Neural crest cell (in vitro differentiated cells): ENCODE measurements at regions not wholly inside any gene's neighbourhood (a gene's known extent, or its start where the extent isn't known, plus 50 kb on each side); places are given as distances from the start of the nearest gene placed in this dataset.
A peak's percentile ranks its signal among the peaks of the same experiment; 100 is the strongest.

ENCODE experiments used
- DNase-seq: peaks from one replicate; pipeline ENCODE4 v3.0.0; 2021; ENCODE audit warnings: low read depth, mixed read lengths, low spot score
- H3K27ac Mint-ChIP-seq: one replicate; pipeline ENCODE4 v1.8.0; 2021; ENCODE audit warnings: mild to moderate bottlenecking, mixed read lengths; ENCODE audit not compliant: unreplicated experiment
- H3K27me3 Mint-ChIP-seq: 2 replicates; pipeline ENCODE4 v1.8.0; 2021; ENCODE audit warnings: low read depth, mild to moderate bottlenecking, mixed read lengths
- H3K36me3 Mint-ChIP-seq: 2 replicates; pipeline ENCODE4 v1.8.0; 2021; ENCODE audit warnings: low read depth, mild to moderate bottlenecking, mixed read lengths
- H3K4me1 Mint-ChIP-seq: 2 replicates; pipeline ENCODE4 v1.8.0; 2021; ENCODE audit warnings: mixed read lengths
- H3K4me3 Mint-ChIP-seq: one replicate; pipeline ENCODE4 v1.8.0; 2021; ENCODE audit warnings: mild to moderate bottlenecking, mixed read lengths
- H3K9me3 Mint-ChIP-seq: 2 replicates; pipeline ENCODE4 v1.8.0; 2021; ENCODE audit warnings: mixed read lengths
- TF ChIP-seq, protein P1 (sequence below): fragments of 200-600 bp; sonication (generic); conservative IDR thresholded peaks from 2 replicates; pipeline ENCODE4 v1.5.0; 2021; ENCODE audit warnings: antibody characterized with exemption, mild to moderate bottlenecking

- no peak for DNase-seq
- TF ChIP-seq, protein P1, sequence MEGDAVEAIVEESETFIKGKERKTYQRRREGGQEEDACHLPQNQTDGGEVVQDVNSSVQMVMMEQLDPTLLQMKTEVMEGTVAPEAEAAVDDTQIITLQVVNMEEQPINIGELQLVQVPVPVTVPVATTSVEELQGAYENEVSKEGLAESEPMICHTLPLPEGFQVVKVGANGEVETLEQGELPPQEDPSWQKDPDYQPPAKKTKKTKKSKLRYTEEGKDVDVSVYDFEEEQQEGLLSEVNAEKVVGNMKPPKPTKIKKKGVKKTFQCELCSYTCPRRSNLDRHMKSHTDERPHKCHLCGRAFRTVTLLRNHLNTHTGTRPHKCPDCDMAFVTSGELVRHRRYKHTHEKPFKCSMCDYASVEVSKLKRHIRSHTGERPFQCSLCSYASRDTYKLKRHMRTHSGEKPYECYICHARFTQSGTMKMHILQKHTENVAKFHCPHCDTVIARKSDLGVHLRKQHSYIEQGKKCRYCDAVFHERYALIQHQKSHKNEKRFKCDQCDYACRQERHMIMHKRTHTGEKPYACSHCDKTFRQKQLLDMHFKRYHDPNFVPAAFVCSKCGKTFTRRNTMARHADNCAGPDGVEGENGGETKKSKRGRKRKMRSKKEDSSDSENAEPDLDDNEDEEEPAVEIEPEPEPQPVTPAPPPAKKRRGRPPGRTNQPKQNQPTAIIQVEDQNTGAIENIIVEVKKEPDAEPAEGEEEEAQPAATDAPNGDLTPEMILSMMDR: no peak
- H3K4me3 Mint-ChIP-seq: no peak overlapping the region
- H3K36me3 Mint-ChIP-seq: no peaks in the 10 kb centered on the region
- peaks cover 5% of the 10 kb centered on the region for H3K4me1 Mint-ChIP-seq
- peaks cover 6% of the 10 kb centered on the region for H3K9me3 Mint-ChIP-seq
- H3K27ac Mint-ChIP-seq: peak overlapping the region; percentile 58
- H3K27me3 Mint-ChIP-seq: no peaks in the 10 kb centered on the region
These were observed 229.3 kb upstream of the ZSWIM2 start for GRCh38 chr2:187078297-187078696.

DNA sequence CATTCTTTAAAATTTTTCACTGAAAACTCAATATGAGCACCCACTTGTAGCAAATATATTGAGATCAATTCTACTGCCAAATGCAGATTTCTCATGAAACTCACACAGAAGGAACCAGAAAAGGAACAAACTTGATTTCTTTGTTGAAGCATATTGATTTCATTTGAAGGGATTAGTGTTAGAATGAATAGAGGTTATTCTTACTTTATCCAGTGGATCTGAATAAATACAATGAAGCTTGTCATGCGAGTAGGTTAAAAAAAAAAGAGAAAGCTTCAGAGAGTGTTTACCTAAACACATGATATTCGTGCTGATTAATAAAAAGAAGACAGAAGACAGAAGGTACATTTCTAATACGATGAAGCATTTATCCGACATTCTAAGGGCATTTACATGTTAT lies 226.7 kb upstream of the ZSWIM2 start:
- peaks cover 5% of the 10 kb centered on the region for H3K4me1 Mint-ChIP-seq
- H3K27ac Mint-ChIP-seq: no peak overlapping the region
- peaks cover 6% of the 10 kb centered on the region for H3K9me3 Mint-ChIP-seq
- H3K27me3 Mint-ChIP-seq: no peaks in the 10 kb centered on the region
- DNase-seq: no peak
- no peaks in the 10 kb centered on the region for H3K36me3 Mint-ChIP-seq
- H3K4me3 Mint-ChIP-seq: no peak overlapping the region
- TF ChIP-seq, protein P1: no peak

DNA sequence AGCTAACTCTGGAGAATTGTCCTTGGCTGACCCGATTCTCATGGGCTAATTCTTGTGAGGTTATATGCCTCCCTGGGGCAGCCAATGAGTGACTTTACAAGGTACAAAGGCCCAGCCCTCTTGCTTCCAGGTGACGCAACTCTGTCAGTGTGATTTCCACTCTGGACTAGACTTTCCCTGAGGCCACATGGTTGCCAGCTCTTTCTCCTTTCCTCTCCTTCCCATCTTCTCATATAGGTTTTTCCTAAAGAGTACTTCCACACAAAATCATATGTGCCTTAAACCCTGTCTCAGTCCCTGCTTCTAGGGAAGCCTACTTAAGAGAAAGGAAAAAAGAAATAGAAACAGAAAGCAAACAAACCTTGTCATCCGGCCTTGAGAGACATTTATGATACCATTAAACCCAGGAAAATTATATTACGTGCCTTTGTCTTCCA lies 226.2 kb upstream of the ZSWIM2 start:
- no peaks in the 10 kb centered on the region for H3K36me3 Mint-ChIP-seq
- H3K27me3 Mint-ChIP-seq: no peaks in the 10 kb centered on the region
- no peak for DNase-seq
- H3K27ac Mint-ChIP-seq: no peak overlapping the region
- TF ChIP-seq, protein P1: no peak
- H3K4me3 Mint-ChIP-seq: no peak overlapping the region
- peaks cover 6% of the 10 kb centered on the region for H3K9me3 Mint-ChIP-seq
- H3K4me1 Mint-ChIP-seq: peaks cover 5% of the 10 kb centered on the region

- Mint-ChIP-seq H3K36me3 (peaks cover 2% of the 10 kb centered on the region), H3K4me1 (no peaks in the 10 kb centered on the region), H3K27me3 (no peaks in the 10 kb centered on the region), H3K27ac (no peak overlapping the region), H3K4me3 (no peak overlapping the region), H3K9me3 (peaks cover 6% of the 10 kb centered on the region)
- no peak for DNase-seq
- TF ChIP-seq, protein P1: no peak
These were observed 209.2 kb upstream of the ZSWIM2 start for GRCh38 chr2:187058198-187058597.

DNA sequence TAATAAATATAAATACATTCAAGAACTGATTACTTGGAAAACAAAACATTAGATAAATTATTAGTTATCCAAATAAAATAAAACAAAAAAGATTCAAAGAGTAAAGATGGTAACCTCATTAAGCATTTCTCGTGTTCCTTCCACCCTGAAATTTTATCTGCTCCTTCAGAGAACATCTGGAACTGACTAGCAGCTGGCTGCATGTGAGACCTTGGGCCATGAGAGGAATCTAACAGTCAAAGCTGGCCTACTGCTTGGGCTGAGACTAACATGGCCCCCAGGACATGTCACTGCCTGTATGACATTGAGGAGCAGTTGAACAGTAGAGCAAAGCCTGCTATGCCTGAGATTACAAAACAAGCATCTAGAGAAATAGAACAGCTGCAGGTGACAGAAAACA lies 208.5 kb upstream of the ZSWIM2 start:
- H3K4me1 Mint-ChIP-seq: no peaks in the 10 kb centered on the region
- no peaks in the 10 kb centered on the region for H3K27me3 Mint-ChIP-seq
- DNase-seq: no peak
- H3K27ac Mint-ChIP-seq: no peak overlapping the region
- H3K4me3 Mint-ChIP-seq: no peak overlapping the region
- TF ChIP-seq, protein P1: no peak
- H3K9me3 Mint-ChIP-seq: peaks cover 6% of the 10 kb centered on the region
- peaks cover 2% of the 10 kb centered on the region for H3K36me3 Mint-ChIP-seq
